Activated gamma-delta T cell treated with Interleukin-2 at 50 U/mL for 16 hours (primary cell): ENCODE measurements at regions not wholly inside any gene's neighbourhood (a gene's known extent, or its start where the extent isn't known, plus 50 kb on each side); places are given as distances from the start of the nearest gene placed in this dataset.
"Not testable (repeated sequence)": the region's sequence is repeated elsewhere in the genome, so short reads cannot be mapped to it uniquely, and the experiment has no call there.

Experiments
- DNase-seq: peaks from one replicate; pipeline ENCODE4 v3.0.0-alpha.2; 2020

DNA sequence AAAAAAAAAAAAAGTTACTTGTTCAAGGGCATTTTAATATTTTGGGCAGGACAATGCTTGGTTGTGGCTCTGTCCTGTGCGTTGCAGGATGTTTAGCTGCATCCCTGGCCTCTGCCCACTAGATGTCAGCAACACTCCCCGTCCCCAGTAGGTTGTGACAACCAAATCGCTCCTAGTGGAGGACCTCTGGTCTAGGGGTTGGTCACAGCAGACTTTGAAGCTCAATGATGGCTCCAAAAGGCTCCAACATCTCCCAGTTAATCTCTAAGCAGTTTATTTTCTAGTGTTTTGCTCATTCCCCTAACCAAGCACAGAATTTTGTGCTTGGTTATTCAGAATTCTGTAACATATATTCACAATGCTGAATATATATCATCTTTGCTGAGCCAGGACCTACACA, 67.0 kb downstream of the CHRNA1 start:
- DNase-seq, result peak; percentile 58

GRCh38 chr2:174694920-174695319, 69.4 kb downstream of the CHRNA1 start:
- no peak for DNase-seq

GRCh38 chr2:174694196-174694878, 69.9 kb downstream of the CHRNA1 start:
- no peak for DNase-seq

DNA sequence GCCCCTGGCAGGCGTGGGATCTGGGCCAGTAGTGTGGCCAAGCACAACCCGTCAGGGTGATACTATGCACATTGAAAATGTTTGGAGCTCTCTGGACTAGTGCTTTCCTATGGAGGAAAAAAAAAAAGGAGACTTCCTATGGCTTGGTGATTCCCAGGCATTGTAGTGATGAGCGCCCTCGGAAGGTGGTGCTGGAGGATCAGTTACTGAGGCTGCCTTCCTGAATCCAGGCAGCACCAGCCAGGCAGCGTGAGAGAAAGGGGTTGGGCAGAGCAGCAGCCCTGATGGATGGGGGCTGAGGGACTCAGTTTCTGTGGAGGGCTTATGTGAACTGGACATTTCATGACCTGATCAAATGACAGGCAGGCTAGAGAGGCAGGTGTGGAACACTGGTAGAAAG, 70.9 kb downstream of the CHRNA1 start:
- no peak for DNase-seq

- no peak for DNase-seq
Observed at GRCh38 chr2:174692256-174692919, 71.9 kb downstream of the CHRNA1 start.

DNA sequence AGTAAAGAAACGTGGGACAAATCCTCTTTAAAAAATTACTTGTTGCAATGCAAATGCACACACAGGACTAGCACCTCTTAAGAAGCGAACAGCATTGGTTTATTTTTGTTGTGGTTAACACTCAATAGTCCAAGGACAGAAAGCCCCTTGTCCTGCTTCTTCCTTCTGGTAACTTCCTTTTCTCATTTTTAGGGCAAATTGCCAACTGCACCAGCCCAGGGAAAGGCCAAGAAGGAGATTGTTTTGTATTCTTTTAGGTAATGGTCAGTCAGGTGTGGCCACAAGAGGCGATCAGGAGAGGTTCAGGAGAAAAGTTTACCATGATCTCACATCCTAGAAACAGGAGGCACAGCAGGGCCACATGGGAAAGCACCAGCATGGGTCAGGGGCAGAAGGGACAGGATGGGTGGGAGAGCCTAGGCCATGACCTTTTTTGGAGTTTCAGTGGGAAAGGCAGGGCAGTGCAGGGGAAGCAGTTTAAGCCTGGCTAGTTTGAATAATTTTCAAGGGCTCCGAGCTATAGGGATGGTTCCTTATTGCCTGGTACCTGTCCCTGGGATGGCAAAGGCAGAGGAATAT, 73.0 kb downstream of the CHRNA1 start:
- no peak for DNase-seq

- DNase-seq, result no peak
Observed at GRCh38 chr2:174690026-174690425, 74.2 kb downstream of the CHRNA1 start.

- DNase-seq, result no peak
Observed at GRCh38 chr2:174688079-174688478, 76.2 kb downstream of the CHRNA1 start.

DNA sequence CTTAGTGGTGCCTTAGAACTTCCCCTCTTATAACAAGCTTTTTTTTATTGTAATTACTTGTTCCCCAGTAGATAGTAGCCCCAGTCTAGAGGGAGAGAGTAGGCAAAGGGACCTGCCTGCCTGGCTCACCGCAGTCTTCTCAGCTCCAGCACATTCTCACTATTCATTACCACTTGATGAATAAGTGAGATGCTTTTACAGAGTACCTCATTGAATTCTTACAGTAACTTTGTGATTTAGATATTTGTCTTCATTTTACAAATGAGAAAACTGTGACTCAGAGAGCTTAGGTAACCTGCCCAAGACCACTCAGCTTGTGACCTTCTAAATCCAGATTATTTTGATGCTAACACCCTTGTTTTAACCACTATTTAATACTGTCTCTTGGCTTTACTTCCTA, 77.8 kb downstream of the CHRNA1 start:
- no peak for DNase-seq

GRCh38 chr2:174683392-174683759, 80.9 kb downstream of the CHRNA1 start:
- DNase-seq, result no peak

DNA sequence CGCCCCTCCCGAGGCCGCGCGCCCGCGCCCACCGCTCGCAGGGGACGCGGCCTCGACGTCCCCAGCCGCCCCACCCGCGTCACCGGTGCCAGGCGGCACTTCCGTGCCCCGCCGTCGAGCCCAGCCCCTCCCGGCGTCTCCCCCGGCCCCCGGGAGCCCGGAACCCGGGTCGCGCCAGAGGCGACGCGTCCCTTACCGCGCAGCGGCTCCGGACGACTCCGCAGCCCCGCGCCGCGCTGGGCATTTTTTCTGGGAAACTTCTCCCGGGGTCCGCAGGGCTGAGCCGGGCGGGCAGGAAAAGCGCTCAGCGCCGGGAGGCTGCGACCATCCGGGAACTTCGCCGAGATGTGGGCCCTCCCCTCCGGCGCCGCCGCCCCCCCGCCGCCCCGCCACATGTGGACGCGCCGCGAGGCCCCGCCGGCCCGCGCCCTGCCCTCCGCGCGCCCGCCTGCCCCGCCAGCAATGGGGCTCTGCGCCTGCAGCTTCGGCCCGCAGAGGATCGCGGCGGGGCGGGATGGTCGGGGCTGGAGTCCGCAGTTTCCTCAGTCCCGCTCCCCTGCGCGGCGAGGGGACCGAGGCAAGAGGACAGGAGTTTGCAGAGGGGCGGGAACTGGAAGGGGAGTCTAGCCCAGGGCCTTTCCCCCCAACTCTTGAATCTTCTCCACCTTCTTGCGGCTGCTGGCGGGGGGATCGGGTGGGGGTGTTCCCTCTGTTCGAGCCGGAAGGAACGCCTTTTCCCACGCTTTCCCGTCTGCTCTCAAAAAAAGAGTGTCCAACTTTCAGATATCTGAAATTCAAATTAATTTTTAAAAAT, 81.5 kb downstream of the CHRNA1 start:
- DNase-seq, result peak; percentile 57

- DNase-seq, result peak; percentile 29
Observed at GRCh38 chr2:174682007-174682577, 82.2 kb downstream of the CHRNA1 start.

GRCh38 chr2:174681099-174682006, 82.9 kb downstream of the CHRNA1 start:
- no peak for DNase-seq

DNA sequence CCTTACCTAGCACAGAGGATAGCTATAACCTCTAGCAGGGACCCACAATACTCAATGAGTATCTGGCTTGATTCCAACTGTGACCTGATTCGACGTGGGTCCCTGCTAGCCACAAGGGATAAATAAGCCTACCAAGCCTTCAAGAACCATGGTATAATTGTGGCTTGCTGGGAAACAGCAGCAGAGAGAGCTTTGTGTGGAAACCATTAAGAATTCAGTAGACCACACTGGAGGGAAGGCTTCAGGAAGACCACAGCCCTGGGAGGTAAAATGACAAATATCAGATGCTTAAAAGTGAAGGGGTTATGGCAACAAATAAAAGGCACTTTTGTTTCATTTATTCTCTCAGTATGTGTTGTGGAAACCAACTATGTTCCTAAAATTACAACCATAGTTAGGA, 82.6 kb upstream of the WIPF1 start:
- no peak for DNase-seq

GRCh38 chr2:174678395-174678794, 80.8 kb upstream of the WIPF1 start:
- no peak for DNase-seq

GRCh38 chr2:174675615-174676014, 78.0 kb upstream of the WIPF1 start:
- peak; percentile 42 for DNase-seq

GRCh38 chr2:174673876-174674275, 76.3 kb upstream of the WIPF1 start:
- no peak for DNase-seq

DNA sequence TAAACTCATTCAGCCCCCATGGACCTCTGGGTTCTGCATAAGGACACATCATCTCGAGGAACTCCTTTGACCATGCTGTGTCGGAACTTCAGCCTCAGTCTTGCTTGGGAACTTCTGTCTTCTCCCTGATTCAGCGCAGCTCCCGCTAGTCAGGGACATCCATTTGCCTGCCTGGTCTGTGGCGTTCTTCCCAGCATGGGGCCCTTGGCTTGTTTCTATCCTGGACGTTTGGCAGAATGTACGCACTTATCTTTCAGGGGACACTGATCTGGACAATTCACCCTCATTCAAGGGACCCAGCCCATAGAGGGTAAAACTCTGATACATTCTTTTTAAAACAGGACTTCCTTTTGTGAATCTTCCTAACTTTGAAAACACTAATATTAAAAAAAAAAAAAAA, 75.8 kb upstream of the WIPF1 start:
- no peak for DNase-seq

DNA sequence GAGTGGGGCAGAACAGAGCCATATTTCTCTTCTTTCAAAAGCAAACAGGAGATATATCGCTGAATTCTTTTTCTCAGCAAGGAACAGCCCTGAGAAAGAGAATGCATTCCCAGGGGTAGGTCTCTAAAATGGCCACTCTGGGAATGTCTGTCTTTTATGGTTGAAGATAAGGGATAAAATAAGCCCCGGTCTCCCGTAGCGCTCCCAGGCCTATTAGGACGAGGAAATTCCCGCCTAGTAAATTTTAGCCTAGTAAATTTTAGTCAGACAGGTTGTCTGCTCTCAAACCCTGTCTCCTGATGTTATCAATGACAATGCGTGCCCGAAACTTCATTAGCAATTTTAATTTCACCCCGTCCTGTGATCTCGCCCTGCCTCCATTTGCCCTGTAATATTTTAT, 73.9 kb upstream of the WIPF1 start:
- not testable (repeated sequence) for DNase-seq

GRCh38 chr2:174670446-174670845, 72.8 kb upstream of the WIPF1 start:
- DNase-seq, result no peak

DNA sequence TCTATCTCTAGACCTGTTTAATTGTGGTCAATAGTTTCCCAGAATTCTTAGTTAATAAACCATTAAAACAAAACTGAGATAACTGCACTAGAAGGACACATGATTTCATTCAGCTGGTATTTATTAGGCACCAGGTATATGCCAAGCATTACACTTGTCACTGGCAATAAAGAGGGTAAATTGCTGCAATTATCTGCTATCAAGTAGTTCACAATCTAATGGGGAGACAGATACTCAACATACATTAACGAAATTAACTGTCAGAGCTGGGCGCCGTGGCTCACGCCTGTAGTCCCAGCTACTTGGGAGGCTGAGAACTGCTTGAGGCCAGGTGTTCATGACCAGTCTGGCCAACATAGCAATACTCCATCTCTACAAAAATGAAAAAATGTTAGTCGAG, 71.7 kb upstream of the WIPF1 start:
- no peak for DNase-seq

DNA sequence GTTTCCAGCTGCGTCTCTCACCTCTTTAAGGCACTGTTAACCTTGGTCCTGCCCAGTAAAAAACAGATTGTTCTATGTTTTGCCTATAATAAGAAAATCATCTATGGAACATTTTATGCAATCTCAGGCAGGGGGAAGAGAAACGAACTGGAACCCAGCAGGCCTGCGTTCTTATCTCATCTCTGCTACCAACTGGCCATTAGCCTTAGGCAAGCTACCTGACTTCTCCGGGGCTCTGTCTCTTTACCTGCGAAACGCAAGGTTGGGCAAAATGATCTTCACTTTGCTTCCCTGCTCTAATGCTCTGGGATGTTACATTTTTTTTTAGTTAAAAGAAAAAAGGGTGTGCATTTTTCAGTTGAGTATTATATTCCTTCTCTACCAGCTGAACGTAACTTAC, 70.5 kb upstream of the WIPF1 start:
- no peak for DNase-seq
